Endothelial cell of umbilical vein (primary cell): ENCODE measurements at regions not wholly inside any gene's neighbourhood (a gene's known extent, or its start where the extent isn't known, plus 50 kb on each side); places are given as distances from the start of the nearest gene placed in this dataset.

ENCODE experiments used
- BruUV-seq: library from RNA; stranded (reverse); fragments of 400-500 nt; replicated peaks from 2 replicates; lab custom pipeline; 2021; lab: Mats Ljungman, UMichigan
- CTCF ChIA-PET: fragments of 300-600, 350-600 bp; sonication (Branson Sonifier 250); formaldehyde crosslinking; loops from one replicate; lab custom pipeline; 2021; ENCODE audit warnings: antibody characterized with exemption, inconsistent platforms; lab: Charles Lee
- POLR2A ChIA-PET: fragments of 300-600, 350-600 bp; sonication (Branson Sonifier 250); formaldehyde crosslinking; loops from one replicate; lab custom pipeline; 2021; ENCODE audit warnings: antibody characterized with exemption, inconsistent platforms; lab: Charles Lee
- DNase-seq: peaks from one replicate; pipeline ENCODE4 v3.0.0-alpha.2; 2011; ENCODE audit warnings: low read depth, low spot score
- FAIRE-seq: peaks from 2 replicates; lab custom pipeline; 2011; peaks lifted over from hg19 to GRCh38; lab: Jason Lieb, UNC
- H2AFZ ChIP-seq: 2 replicates; pipeline ENCODE4 v1.6.0; 2012; ENCODE audit warnings: low read depth, low read length, control low read depth, inconsistent platforms
- H3K27ac ChIP-seq: 2 replicates; pipeline ENCODE4 v1.5.1; 2011; ENCODE audit warnings: low read depth, mild to moderate bottlenecking, control low read depth, low read length, moderate library complexity; ENCODE audit not compliant: insufficient read depth
- H3K27me3 ChIP-seq, 2 experiments: 2 replicates each; pipeline versions ENCODE4 v1.6.0 to v1.6.1; 2011; ENCODE audit warnings: low read length in 2 of 2, mixed read lengths in 1 of 2; ENCODE audit not compliant: control insufficient read depth in 2 of 2, insufficient read depth in 2 of 2
- H3K36me3 ChIP-seq, 2 experiments: 2 replicates in 1 of 2; 3 replicates in 1 of 2; pipeline ENCODE4 v1.5.1; 2011; ENCODE audit warnings: low read length in 2 of 2, mild to moderate bottlenecking in 1 of 2, moderate library complexity in 1 of 2; ENCODE audit not compliant: control insufficient read depth in 2 of 2, insufficient read depth in 2 of 2; ENCODE audit errors: extremely low read depth in 1 of 2
- H3K4me1 ChIP-seq: 3 replicates; pipeline ENCODE4 v1.5.1; 2011; ENCODE audit warnings: mild to moderate bottlenecking, low read length; ENCODE audit not compliant: control insufficient read depth, insufficient read depth; ENCODE audit errors: extremely low read depth
- H3K4me2 ChIP-seq: 2 replicates; pipeline ENCODE4 v1.6.1; 2011; ENCODE audit warnings: low read length, control low read depth, mixed read lengths; ENCODE audit not compliant: insufficient read depth
- H3K4me3 ChIP-seq, 3 experiments: fragments of 200-600 bp in 1 of 3; sonication (generic), shearing (Covaris generic) in 1 of 3; replicated peaks in 1 of 3; 2 replicates each; pipeline ENCODE4 v1.5.1; 2011 to 2016; ENCODE audit warnings: control low read depth in 3 of 3, low read length in 3 of 3, mild to moderate bottlenecking in 2 of 3, inconsistent platforms in 1 of 3, low read depth in 1 of 3, moderate library complexity in 1 of 3; ENCODE audit not compliant: insufficient read depth in 1 of 3
- H3K79me2 ChIP-seq: 2 replicates; pipeline ENCODE4 v1.6.0; 2012; ENCODE audit warnings: low read length, inconsistent platforms; ENCODE audit not compliant: control insufficient read depth, insufficient read depth
- H3K9ac ChIP-seq: replicated peaks from 2 replicates; pipeline ENCODE3; 2011; ENCODE audit warnings: low read length, control low read depth; ENCODE audit not compliant: insufficient read depth; ENCODE audit errors: extremely low read depth
- H3K9me1 ChIP-seq: replicated peaks from 3 replicates; pipeline ENCODE4 v1.6.0; 2011; ENCODE audit warnings: mild to moderate bottlenecking, low read length; ENCODE audit not compliant: control insufficient read depth, insufficient read depth; ENCODE audit errors: extremely low read depth
- H3K9me3 ChIP-seq: replicated peaks from 2 replicates; pipeline ENCODE4 v1.5.1; 2012; ENCODE audit warnings: low read length, inconsistent platforms; ENCODE audit not compliant: control insufficient read depth, insufficient read depth
- H4K20me1 ChIP-seq: replicated peaks from 2 replicates; pipeline ENCODE3; 2011; ENCODE audit warnings: mild to moderate bottlenecking, low read length; ENCODE audit not compliant: control insufficient read depth, insufficient read depth; ENCODE audit errors: extremely low read depth
- EZH2 ChIP-seq: IDR thresholded peaks from 2 replicates; pipeline ENCODE4 v1.6.1; 2012; ENCODE audit warnings: borderline replicate concordance, low read depth, mild to moderate bottlenecking, moderate library complexity, low read length, inconsistent platforms; ENCODE audit not compliant: severe bottlenecking
- FOS ChIP-seq: IDR thresholded peaks from 2 replicates; pipeline ENCODE4 v1.6.1; 2011; ENCODE audit warnings: mild to moderate bottlenecking, low read length, moderate library complexity, borderline replicate concordance; ENCODE audit not compliant: insufficient read depth
- GATA2 ChIP-seq: IDR thresholded peaks from 2 replicates; pipeline ENCODE4 v1.7.0; 2011; ENCODE audit warnings: low read depth, mild to moderate bottlenecking, moderate library complexity, mixed read lengths, low read length; ENCODE audit not compliant: insufficient read length, insufficient read depth
- JUN ChIP-seq: IDR thresholded peaks from 2 replicates; pipeline ENCODE4 v1.6.1; 2011; ENCODE audit warnings: borderline replicate concordance, low read depth; ENCODE audit not compliant: insufficient read length, insufficient read depth
- MYC ChIP-seq: IDR thresholded peaks from one replicate; pipeline ENCODE4 v1.6.1; 2011; ENCODE audit warnings: mild to moderate bottlenecking, low read depth, low read length
- POLR2A ChIP-seq: IDR thresholded peaks from 2 replicates; pipeline ENCODE4 v1.6.1; 2012; ENCODE audit warnings: low read depth, mild to moderate bottlenecking, control low read depth, low read length
- POLR2AphosphoS5 ChIP-seq: IDR thresholded peaks from 2 replicates; pipeline ENCODE4 v1.6.1; 2012; ENCODE audit warnings: low read depth, mild to moderate bottlenecking, control low read depth, low read length, moderate library complexity; ENCODE audit not compliant: insufficient read depth
- dilution Hi-C: fragments of 300-500 bp; cut with MboI; formaldehyde crosslinking; loops from one replicate; pipeline ENCODE4 v1.15.0; 2019; ENCODE audit warnings: low sequenced_read_pairs; ENCODE audit not compliant: extremely low pct_ligation_motif_present
- intact Hi-C: fragments of 100-400 bp; cut with micrococcal nuclease; formaldehyde crosslinking; loops from one replicate; pipeline ENCODE4 v1.10.0; 2022
- TF ChIP-seq, protein P1 (sequence below), 2 donors: IDR thresholded peaks; 1 replicate in 1 of 2; 2 replicates in 1 of 2; pipeline ENCODE4 v1.5.1; 2011; ENCODE audit warnings: low read length in 2 of 2, mild to moderate bottlenecking in 2 of 2, moderate library complexity in 2 of 2, control low read depth in 1 of 2, inconsistent platforms in 1 of 2, low read depth in 1 of 2; ENCODE audit not compliant: insufficient read depth in 1 of 2; ENCODE audit errors: extremely low read depth in 1 of 2
- TF ChIP-seq, protein P2 (sequence below): IDR thresholded peaks from 2 replicates; pipeline ENCODE4 v1.6.1; 2011; ENCODE audit not compliant: insufficient read depth, insufficient read length

DNA sequence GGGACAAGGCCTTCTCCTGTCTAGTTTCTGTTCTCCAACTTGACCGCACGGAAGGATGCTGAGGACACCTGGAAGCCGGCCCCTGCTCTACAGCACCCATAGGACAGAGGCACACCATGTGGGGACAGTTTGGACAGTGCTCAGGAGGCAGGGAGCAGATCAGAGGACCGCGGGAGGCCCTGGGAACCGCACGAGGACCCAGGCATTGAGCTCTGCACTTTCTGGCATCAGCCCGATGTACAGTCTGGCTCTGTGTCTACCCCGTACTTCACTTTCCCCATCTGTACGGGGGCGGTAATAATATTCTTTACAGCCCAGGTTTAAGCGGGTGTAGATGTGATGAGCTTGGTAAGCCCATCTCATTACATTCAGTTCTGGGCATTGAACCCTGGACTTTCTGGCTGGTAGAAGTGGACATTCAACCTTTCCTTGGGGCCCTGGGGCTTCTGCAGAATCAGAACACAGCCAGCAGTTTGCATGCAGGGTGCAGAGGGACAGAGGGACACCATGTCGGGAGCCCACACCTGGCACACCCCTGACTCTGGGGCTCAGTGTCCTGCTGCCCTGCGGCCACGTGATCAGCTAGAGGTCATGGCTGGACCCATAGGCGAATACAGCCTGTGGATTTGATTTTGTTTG lies 258.7 kb downstream of the SEC14L1 start:
- TF ChIP-seq POLR2AphosphoS5 (no peak), JUN (no peak), POLR2A (no peak), MYC (no peak), FOS (no peak), GATA2 (no peak), EZH2 (no peak)
- TF ChIP-seq, protein P1, sequence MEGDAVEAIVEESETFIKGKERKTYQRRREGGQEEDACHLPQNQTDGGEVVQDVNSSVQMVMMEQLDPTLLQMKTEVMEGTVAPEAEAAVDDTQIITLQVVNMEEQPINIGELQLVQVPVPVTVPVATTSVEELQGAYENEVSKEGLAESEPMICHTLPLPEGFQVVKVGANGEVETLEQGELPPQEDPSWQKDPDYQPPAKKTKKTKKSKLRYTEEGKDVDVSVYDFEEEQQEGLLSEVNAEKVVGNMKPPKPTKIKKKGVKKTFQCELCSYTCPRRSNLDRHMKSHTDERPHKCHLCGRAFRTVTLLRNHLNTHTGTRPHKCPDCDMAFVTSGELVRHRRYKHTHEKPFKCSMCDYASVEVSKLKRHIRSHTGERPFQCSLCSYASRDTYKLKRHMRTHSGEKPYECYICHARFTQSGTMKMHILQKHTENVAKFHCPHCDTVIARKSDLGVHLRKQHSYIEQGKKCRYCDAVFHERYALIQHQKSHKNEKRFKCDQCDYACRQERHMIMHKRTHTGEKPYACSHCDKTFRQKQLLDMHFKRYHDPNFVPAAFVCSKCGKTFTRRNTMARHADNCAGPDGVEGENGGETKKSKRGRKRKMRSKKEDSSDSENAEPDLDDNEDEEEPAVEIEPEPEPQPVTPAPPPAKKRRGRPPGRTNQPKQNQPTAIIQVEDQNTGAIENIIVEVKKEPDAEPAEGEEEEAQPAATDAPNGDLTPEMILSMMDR (IDR thresholded peaks at IDR 0.05; ENCODE audit: extremely low read depth in 1 of 2, insufficient read depth in 1 of 2, low read depth in 1 of 2, low read length in 2 of 2) = no peak
- TF ChIP-seq, protein P2, sequence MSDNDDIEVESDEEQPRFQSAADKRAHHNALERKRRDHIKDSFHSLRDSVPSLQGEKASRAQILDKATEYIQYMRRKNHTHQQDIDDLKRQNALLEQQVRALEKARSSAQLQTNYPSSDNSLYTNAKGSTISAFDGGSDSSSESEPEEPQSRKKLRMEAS = no peak
- peaks cover 15% of the 10 kb centered on the region for H3K4me1 ChIP-seq
- no peak overlapping the region for H3K4me3 ChIP-seq
- H3K27me3 ChIP-seq = no peaks in the 10 kb centered on the region
- H4K20me1 ChIP-seq = no peaks in the 10 kb centered on the region
- intact Hi-C loops (no loop called here), dilution Hi-C loops (no loop called here)
- no peak overlapping the region for H2AFZ ChIP-seq
- FAIRE-seq (no peak), DNase-seq (no peak)
- no peak overlapping the region for H3K9ac ChIP-seq
- ChIA-PET POLR2A (no interaction called here), CTCF (interaction anchor here (0.8 to 3.8 kb wide), 18 partner anchors 10 to 98 kb away, joined by 3 to 128 read pairs (median 8); no protein-coding TSS in a partner anchor)
- H3K9me1 ChIP-seq = no peaks in the 10 kb centered on the region
- no peak overlapping the region for H3K4me2 ChIP-seq
- no TSS peak for BruUV-seq
- peaks cover 0 to 4% of the 10 kb centered on the region in 2 experiments for H3K36me3 ChIP-seq
- H3K79me2 ChIP-seq = peaks cover 5% of the 10 kb centered on the region
- no peak overlapping the region for H3K27ac ChIP-seq
- no peaks in the 10 kb centered on the region for H3K9me3 ChIP-seq
